NCI-H1694 (cell line): ENCODE measurements at regions not wholly inside any gene's neighbourhood (a gene's known extent, or its start where the extent isn't known, plus 50 kb on each side); places are given as distances from the start of the nearest gene placed in this dataset.

Source experiments
- DNase-seq: peaks from one replicate; lab custom pipeline; 2025; lab: John Stamatoyannopoulos, UW

DNA sequence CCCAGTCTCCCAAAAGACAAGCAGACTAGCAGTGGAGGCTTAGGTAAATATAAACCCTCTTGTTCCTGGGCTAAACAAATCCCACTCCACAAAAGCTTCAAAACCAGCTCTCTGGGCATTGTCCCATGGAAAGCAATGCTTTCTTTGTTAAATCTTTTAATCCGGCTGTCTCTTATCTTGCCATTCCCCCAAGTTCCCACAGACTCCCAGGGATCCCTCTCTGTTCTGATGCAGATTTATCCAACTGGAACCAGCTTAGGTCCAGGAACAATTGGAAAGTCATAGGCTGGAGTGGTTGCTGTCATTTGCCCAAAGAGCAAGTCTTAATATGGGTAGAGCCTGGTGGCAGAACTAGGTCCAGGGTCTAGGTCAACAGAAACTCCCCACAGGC lies 110.1 kb upstream of the ATP1A1 start:
- DNase-seq: no peak

DNA sequence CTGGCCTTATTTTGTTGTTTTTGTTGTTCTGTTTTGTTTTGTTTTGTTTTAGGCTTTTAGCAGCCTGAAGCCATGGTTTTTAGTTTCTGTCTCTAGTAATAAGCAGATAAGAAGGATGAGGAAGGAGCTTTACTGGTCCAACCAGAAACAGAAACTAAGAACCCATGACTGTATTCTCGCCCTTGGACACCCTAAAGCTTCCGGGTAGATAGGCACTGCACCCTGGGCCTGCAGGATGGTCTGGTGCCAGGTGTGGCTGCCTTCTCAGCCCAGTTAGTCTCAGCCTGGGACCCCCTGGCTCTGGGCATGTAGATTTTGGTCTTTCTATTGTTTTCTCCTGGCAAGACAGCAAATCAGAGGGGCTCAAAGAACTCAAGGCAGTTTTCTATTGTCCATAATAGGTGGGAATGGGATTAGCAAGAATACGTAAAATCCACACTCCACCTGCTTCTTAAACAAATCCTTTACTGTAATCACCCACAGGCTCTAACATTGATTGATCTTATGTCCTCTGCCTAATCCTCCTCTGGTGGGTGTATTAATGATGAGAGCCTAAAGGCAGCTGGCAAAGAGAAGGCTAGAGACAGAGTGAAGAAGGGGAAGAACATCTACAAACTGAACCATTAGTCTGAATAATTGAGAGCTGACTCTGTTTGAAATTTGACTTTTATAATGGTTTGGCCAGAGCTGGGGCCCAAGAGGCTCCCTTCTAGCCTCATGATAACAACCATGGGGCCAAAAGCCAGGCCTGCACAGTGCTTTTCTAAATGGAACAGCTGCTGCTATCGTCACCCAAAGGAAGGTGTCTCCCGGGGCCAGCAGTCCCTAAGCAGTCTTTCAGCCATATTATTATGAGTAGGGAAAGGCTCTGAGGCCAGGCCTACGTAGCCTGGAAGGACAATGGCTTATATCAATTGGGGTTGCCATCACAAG lies 106.8 kb upstream of the ATP1A1 start:
- no peak for DNase-seq

GRCh38 chr1:116266864-116267212 lies 106.2 kb upstream of the ATP1A1 start:
- DNase-seq: no peak

- DNase-seq: peak; percentile 16
Observed at GRCh38 chr1:116268211-116268610, 104.8 kb upstream of the ATP1A1 start.

GRCh38 chr1:116270316-116271057 lies 102.6 kb upstream of the ATP1A1 start:
- no peak for DNase-seq

GRCh38 chr1:116273042-116273783 lies 99.8 kb upstream of the ATP1A1 start:
- DNase-seq: peak; percentile 21

DNA sequence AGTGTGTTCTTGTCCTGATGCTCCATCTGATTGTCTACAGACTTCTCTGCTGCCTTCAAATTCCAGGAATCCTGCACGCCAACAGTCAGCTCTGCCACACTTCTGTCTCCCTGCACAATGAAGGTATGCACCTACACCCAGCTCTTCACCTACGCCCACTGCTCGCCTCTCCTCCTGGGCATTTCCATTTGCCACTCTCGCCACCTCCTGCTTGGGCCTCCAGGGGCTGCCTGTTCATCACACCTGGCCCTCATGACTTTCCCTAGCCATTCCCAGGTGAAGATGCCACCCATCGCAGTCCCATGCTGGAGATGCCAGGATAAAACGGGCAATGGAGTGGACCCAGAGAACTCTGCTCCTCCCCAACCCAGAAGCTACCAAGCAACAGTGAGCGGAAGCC lies 96.5 kb upstream of the ATP1A1 start:
- DNase-seq: no peak

DNA sequence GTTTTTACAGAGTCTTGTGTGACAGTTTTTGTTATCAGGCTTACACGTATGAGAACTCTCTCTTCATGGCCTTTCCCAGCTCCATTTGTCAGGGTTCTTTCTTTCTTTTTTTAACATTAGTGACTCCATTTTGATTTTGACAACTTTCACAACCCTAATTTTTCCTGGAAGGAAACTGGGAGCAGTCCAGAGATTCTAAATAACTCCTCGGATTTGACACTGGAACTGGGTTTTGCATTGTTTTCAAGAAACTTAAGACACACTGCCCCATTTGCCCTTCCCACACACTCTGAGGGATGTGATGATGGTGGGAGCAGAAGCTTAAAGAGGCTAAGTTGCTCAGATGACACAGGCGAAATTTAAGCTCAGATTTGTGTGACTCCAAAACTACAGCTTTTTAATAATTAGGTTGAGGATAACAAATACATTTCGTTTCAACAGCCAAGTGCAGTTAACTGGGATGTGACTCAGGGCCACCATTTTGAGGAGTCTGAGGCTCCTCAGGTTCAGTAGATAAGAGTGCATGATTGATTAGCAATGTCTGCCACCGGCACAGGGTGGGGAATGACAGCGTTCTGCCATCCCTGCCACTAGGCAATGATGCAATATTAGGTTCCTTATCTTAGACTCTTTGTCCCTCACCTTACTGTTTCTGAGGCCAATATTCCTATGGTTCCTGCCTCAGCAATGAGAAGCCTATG lies 95.1 kb upstream of the ATP1A1 start:
- DNase-seq: no peak

DNA sequence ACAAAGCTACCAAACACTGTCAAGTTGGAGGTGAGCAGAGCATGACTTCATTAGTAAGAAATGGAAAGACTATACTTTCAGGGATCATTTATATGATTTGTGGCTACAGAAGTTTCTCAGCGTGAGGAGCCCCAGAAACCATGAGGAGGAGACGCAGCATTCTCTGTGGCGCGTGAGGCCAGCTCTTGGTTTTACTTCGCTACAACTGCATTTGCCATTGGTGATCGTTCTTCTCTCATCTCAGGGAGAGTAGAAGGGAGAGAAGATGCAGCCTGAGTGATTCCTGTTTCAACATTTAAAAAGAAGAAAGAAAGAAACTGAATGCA lies 94.5 kb upstream of the ATP1A1 start:
- DNase-seq: no peak

- DNase-seq: no peak
Observed at GRCh38 chr1:116279715-116280114, 93.3 kb upstream of the ATP1A1 start.

- no peak for DNase-seq
Observed at GRCh38 chr1:116284819-116285390, 88.1 kb upstream of the ATP1A1 start.

DNA sequence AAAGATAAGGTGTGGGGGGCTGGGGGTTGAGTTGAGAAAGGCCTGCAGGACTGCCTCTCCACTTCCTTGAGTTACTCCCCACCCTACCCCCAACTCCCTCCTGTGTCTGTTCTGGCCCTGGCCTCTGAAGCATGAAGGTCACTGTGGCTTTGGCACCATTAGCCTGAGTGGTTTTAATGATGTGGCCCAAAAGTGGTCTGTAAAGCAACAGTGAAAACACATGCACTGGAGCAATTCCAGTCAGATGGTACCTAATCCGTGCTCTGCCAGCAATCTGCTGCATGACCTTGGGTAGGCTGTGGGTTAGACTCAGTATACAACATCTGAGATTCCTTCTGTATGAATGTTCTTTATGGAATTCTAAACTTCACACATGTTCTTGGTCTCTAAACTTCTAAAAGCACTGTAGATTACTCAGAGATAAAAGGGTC lies 86.5 kb upstream of the ATP1A1 start:
- DNase-seq: peak; percentile 12

- DNase-seq: no peak
Observed at GRCh38 chr1:116287341-116288200, 85.5 kb upstream of the ATP1A1 start.

- DNase-seq: no peak
Observed at GRCh38 chr1:116288201-116288598, 84.8 kb upstream of the ATP1A1 start.

DNA sequence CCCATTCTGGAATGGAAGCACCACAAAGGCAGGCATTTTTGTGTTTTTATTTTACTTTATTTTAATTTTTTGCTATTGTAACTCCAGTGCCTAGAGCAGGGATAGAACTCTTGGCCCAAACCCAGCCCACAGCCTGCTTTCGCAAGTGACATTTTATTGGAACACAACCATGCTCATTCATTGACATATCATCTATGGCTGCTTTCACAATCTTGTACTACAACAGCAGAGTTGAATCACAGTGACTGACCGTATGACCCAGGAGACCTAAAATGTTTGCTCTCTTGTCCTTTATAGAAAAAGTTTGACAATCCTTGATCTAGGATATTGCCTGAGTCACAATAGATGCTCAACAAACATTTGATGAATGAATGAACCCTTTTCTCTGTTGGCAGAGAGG lies 83.9 kb upstream of the ATP1A1 start:
- no peak for DNase-seq

DNA sequence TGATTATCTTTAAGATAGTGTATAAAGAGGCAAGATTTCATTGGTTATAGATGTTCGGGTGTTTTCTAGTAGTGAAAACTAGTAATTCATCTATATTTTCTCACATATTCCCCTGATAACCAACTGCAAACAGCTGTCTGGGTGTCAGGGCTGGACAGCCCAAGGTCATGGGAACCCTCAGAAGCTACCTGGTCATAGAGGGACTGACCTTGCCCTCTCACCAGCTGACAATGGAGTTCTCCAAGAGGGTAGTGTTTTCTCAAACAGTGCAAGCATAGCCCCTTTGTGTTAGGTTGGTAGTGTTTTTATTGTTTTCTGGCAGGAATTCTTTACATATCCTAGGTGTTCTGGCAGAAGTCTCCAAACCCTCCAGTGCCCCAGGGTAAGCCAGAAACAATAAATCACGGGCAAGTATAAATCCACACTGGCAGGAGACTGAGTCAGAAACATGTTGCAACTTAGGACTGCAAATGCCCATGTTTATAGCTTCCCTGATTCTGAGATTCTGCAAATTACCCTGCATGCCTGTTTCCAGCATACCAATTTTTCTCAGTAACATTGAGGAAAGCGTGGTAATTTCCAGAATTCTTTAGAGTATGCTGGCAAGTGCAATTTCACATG lies 82.8 kb upstream of the ATP1A1 start:
- no peak for DNase-seq

GRCh38 chr1:116291024-116291423 lies 82.0 kb upstream of the ATP1A1 start:
- DNase-seq: no peak

- no peak for DNase-seq
Observed at GRCh38 chr1:116292929-116293725, 79.9 kb upstream of the ATP1A1 start.

GRCh38 chr1:116297495-116298212 lies 75.4 kb upstream of the ATP1A1 start:
- DNase-seq: no peak
